OCI-LY1 (cell line): ENCODE measurements at regions not wholly inside any gene's neighbourhood (a gene's known extent, or its start where the extent isn't known, plus 50 kb on each side); places are given as distances from the start of the nearest gene placed in this dataset.

Experiments used
- H2AFZ ChIP-seq: fragments of 200-600 bp; sonication (generic), shearing (Covaris generic); 2 replicates; pipeline ENCODE4 v1.6.0; 2014; ENCODE audit warnings: antibody characterized with exemption, mild to moderate bottlenecking, low read length
- H3F3A ChIP-seq: fragments of 200-600 bp; sonication (generic), shearing (Covaris generic); 2 replicates; pipeline ENCODE4 v1.6.0; 2014; ENCODE audit warnings: mild to moderate bottlenecking, antibody characterized with exemption, low read length, moderate library complexity; ENCODE audit not compliant: insufficient read depth
- H3K27ac ChIP-seq: fragments of 200-600 bp; sonication (generic); 2 replicates; pipeline ENCODE4 v1.5.1; 2014; ENCODE audit warnings: low read length, mixed run types, mild to moderate bottlenecking, low read depth; ENCODE audit not compliant: poor library complexity, severe bottlenecking
- H3K27me3 ChIP-seq: fragments of 200-600 bp; sonication (generic); 2 replicates; pipeline ENCODE4 v1.6.0; 2014; ENCODE audit warnings: antibody characterized with exemption, mild to moderate bottlenecking, low read length, moderate library complexity; ENCODE audit not compliant: insufficient read depth
- H3K36me3 ChIP-seq: fragments of 200-600 bp; sonication (generic); 2 replicates; pipeline ENCODE4 v1.6.1; 2014; ENCODE audit warnings: mild to moderate bottlenecking, antibody characterized with exemption, low read length, moderate library complexity, mixed read lengths; ENCODE audit not compliant: insufficient read depth
- H3K4me1 ChIP-seq: fragments of 200-600 bp; sonication (generic); 2 replicates; pipeline ENCODE4 v1.5.1; 2014; ENCODE audit warnings: mild to moderate bottlenecking, low read length, moderate library complexity; ENCODE audit not compliant: insufficient read depth, severe bottlenecking
- H3K4me2 ChIP-seq: fragments of 200-600 bp; sonication (generic), shearing (Covaris generic); 2 replicates; pipeline ENCODE4 v1.6.1; 2014; ENCODE audit warnings: low read length
- H3K4me3 ChIP-seq: fragments of 200-600 bp; sonication (generic); 2 replicates; pipeline ENCODE4 v1.5.1; 2014; ENCODE audit warnings: low read length, low read depth, mild to moderate bottlenecking, mixed read lengths; ENCODE audit not compliant: poor library complexity, severe bottlenecking
- H3K79me2 ChIP-seq: fragments of 200-600 bp; shearing (Covaris generic); 2 replicates; pipeline ENCODE4 v1.6.1; 2016; ENCODE audit warnings: mixed run types, low read length, mixed read lengths; ENCODE audit not compliant: insufficient read depth
- H3K9ac ChIP-seq: fragments of 200-600 bp; sonication (generic), shearing (Covaris generic); 2 replicates; pipeline ENCODE4 v1.6.1; 2014; ENCODE audit warnings: mild to moderate bottlenecking, low read length, mixed read lengths
- H3K9me2 ChIP-seq: fragments of 200-600 bp; sonication (generic), shearing (Covaris generic); 2 replicates; pipeline ENCODE4 v1.6.1; 2014; ENCODE audit warnings: low read depth, mild to moderate bottlenecking, low read length, mixed read lengths
- H3K9me3 ChIP-seq: fragments of 200-600 bp; shearing (Covaris generic); 2 replicates; pipeline ENCODE4 v1.6.1; 2014; ENCODE audit warnings: low read length, mixed read lengths
- H4K20me1 ChIP-seq: fragments of 200-600 bp; sonication (generic), shearing (Covaris generic); 2 replicates; pipeline ENCODE4 v1.6.0; 2016; ENCODE audit warnings: mild to moderate bottlenecking, low read length; ENCODE audit not compliant: insufficient read depth
- EZH2 ChIP-seq: fragments of 200-600 bp; sonication (generic), shearing (Covaris generic); IDR thresholded peaks from 2 replicates; pipeline ENCODE4 v1.8.0; 2017; ENCODE audit warnings: borderline replicate concordance, mixed run types, mild to moderate bottlenecking, antibody characterized with exemption, low read length, moderate library complexity, mixed read lengths
- TF ChIP-seq, protein P1 (sequence below): fragments of 200-600 bp; sonication (generic), shearing (Covaris generic); IDR thresholded peaks from 2 replicates; pipeline ENCODE4 v1.5.1; 2017; ENCODE audit warnings: mild to moderate bottlenecking, antibody characterized with exemption, low read length, moderate library complexity, mixed read lengths

DNA sequence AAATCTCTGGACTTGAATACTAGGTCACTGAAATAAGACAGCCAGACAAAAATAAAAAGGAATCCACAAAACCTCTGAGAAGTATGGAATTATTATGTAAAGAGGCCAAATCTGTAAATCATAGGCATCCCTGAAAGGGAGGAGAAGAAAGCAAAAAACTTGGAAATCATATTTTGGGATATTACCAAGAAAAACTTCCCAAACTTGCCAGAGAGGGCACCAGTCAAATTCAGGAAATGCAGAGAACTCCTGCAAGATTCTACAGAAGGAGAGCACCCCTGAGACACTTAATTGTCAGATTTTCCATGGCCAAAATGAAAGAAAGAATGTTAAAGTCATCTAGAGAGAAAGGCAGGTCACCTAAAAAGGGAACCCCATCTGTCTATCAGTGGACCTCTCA, 862.3 kb upstream of the PRMT6 start:
- Histone ChIP-seq H3K4me3 (no peak overlapping the region), H3K4me2 (no peak overlapping the region), H3K9me3 (no peaks in the 10 kb centered on the region), H3K36me3 (no peaks in the 10 kb centered on the region), H3K79me2 (no peaks in the 10 kb centered on the region), H3K27ac (no peak overlapping the region), H3F3A (no peaks in the 10 kb centered on the region), H4K20me1 (no peaks in the 10 kb centered on the region), H3K27me3 (no peaks in the 10 kb centered on the region), H3K4me1 (no peaks in the 10 kb centered on the region), H3K9ac (no peak overlapping the region), H3K9me2 (no peaks in the 10 kb centered on the region), H2AFZ (no peak overlapping the region)
- no peak for TF ChIP-seq EZH2
- TF ChIP-seq, protein P1, sequence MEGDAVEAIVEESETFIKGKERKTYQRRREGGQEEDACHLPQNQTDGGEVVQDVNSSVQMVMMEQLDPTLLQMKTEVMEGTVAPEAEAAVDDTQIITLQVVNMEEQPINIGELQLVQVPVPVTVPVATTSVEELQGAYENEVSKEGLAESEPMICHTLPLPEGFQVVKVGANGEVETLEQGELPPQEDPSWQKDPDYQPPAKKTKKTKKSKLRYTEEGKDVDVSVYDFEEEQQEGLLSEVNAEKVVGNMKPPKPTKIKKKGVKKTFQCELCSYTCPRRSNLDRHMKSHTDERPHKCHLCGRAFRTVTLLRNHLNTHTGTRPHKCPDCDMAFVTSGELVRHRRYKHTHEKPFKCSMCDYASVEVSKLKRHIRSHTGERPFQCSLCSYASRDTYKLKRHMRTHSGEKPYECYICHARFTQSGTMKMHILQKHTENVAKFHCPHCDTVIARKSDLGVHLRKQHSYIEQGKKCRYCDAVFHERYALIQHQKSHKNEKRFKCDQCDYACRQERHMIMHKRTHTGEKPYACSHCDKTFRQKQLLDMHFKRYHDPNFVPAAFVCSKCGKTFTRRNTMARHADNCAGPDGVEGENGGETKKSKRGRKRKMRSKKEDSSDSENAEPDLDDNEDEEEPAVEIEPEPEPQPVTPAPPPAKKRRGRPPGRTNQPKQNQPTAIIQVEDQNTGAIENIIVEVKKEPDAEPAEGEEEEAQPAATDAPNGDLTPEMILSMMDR, result no peak

DNA sequence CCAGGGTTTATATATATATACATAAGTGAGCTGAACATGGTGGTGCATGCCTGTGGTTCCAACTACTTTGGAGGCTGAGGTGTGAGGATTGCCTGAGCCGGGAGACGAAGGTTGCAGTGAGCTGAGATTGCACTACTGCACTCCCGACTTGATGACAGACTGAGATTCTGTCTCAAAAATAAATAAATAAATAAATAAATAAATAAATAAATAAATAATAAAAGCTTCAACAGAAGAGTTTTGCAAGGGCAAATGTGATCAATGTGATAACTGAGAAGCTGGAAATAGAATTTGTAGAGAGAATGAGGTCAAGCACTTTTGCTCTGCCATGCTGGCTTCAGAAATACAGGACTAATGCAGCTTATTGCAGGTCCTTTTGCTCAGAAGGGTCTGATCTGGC, 855.8 kb upstream of the PRMT6 start:
- no peaks in the 10 kb centered on the region for H3K4me1 ChIP-seq
- H3K36me3 ChIP-seq, result no peaks in the 10 kb centered on the region
- H3K4me2 ChIP-seq, result no peak overlapping the region
- H3K4me3 ChIP-seq, result no peak overlapping the region
- no peaks in the 10 kb centered on the region for H4K20me1 ChIP-seq
- TF ChIP-seq, protein P1, result no peak
- no peak for TF ChIP-seq EZH2
- H3K9me2 ChIP-seq, result no peaks in the 10 kb centered on the region
- H3K27me3 ChIP-seq, result no peaks in the 10 kb centered on the region
- no peaks in the 10 kb centered on the region for H3F3A ChIP-seq
- H2AFZ ChIP-seq, result no peak overlapping the region
- H3K9ac ChIP-seq, result no peak overlapping the region
- no peaks in the 10 kb centered on the region for H3K9me3 ChIP-seq
- no peak overlapping the region for H3K27ac ChIP-seq
- no peaks in the 10 kb centered on the region for H3K79me2 ChIP-seq

DNA sequence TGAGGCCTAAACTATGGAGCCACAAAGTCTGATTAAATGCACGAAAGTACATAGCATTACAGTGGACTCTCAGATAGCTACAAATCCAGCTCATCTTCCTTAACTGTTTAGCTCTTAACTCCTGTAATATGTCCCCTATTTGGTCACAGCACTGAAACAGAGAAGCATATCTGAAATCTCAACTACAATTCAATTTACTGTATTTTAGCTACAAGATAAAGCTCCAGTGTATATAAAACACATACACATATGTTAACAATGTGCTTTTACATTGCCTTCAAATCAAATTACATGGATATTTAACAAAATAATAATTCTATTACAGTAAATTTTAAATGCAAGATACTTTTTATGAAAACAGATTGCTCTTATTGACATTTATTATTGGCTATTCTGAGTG, 849.3 kb upstream of the PRMT6 start:
- TF ChIP-seq, protein P1, result no peak
- TF ChIP-seq EZH2, result no peak
- Histone ChIP-seq H3K4me2 (no peak overlapping the region), H3K4me1 (no peaks in the 10 kb centered on the region), H3K9ac (no peak overlapping the region), H3K4me3 (no peak overlapping the region), H2AFZ (no peak overlapping the region), H3K79me2 (no peaks in the 10 kb centered on the region), H3K27me3 (no peaks in the 10 kb centered on the region), H3K9me3 (no peaks in the 10 kb centered on the region), H4K20me1 (no peaks in the 10 kb centered on the region), H3K9me2 (no peaks in the 10 kb centered on the region), H3K36me3 (no peaks in the 10 kb centered on the region), H3F3A (no peaks in the 10 kb centered on the region), H3K27ac (no peak overlapping the region)
